GM12878 (cell line): ENCODE measurements at regions not wholly inside any gene's neighbourhood (a gene's known extent, or its start where the extent isn't known, plus 50 kb on each side); places are given as distances from the start of the nearest gene placed in this dataset.

Source experiments
- TF ChIP-seq, protein P1 (sequence below): fragments of 450-650 bp; formaldehyde crosslinking; IDR thresholded peaks from 2 replicates; pipeline ENCODE4 v1.4.0; 2022; ENCODE audit warnings: mild to moderate bottlenecking, moderate library complexity
- TF ChIP-seq, protein P2 (sequence below): fragments of 450-650 bp; IDR thresholded peaks from 2 replicates; pipeline ENCODE4 v1.6.1; 2017; ENCODE audit warnings: mild to moderate bottlenecking
- TF ChIP-seq, protein P3 (sequence below): fragments of 450-650 bp; IDR thresholded peaks from 2 replicates; pipeline ENCODE4 v1.6.1; 2016; ENCODE audit warnings: mild to moderate bottlenecking, moderate library complexity, borderline replicate concordance

DNA sequence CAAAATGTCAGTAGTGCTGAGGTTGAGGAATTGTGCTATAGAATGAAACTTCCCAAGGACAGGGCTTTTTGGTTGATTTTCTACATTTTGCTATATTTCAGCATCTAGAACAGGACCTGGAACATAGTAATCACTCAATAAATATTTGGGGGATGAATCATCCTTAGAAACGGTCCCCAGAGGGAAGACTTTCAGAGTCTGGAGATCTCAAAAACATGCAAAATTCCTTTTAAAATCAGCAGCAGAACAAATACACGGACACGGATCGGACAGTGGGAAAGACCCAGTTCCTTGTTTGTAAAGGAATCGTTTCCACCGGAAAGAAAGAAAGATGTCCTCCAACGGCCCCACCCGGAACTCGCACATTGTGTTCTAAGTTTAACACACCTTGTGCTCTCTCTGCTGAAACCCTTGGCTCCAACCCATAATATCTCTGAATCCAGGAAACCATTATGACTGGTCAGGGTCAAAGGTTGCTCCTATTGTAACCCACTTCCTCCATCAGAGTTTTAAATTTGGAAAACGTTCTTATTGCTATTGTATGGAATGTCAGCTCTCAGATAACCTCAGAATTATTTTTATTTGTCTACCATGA is 617.2 kb downstream of the MED13L start (continued):
- TF ChIP-seq, protein P1, sequence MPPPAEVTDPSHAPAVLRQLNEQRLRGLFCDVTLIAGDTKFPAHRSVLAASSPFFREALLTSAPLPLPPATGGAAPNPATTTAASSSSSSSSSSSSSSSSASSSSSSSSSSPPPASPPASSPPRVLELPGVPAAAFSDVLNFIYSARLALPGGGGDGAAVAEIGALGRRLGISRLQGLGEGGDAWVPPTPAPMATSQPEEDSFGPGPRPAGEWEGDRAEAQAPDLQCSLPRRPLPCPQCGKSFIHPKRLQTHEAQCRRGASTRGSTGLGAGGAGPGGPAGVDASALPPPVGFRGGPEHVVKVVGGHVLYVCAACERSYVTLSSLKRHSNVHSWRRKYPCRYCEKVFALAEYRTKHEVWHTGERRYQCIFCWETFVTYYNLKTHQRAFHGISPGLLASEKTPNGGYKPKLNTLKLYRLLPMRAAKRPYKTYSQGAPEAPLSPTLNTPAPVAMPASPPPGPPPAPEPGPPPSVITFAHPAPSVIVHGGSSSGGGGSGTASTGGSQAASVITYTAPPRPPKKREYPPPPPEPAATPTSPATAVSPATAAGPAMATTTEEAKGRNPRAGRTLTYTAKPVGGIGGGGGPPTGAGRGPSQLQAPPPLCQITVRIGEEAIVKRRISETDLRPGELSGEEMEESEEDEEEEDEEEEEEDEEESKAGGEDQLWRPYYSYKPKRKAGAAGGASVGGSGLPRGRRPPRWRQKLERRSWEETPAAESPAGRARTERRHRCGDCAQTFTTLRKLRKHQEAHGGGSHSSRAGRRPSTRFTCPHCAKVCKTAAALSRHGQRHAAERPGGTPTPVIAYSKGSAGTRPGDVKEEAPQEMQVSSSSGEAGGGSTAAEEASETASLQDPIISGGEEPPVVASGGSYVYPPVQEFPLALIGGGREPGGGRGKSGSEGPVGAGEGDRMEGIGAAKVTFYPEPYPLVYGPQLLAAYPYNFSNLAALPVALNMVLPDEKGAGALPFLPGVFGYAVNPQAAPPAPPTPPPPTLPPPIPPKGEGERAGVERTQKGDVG, result no peak
- TF ChIP-seq, protein P2, sequence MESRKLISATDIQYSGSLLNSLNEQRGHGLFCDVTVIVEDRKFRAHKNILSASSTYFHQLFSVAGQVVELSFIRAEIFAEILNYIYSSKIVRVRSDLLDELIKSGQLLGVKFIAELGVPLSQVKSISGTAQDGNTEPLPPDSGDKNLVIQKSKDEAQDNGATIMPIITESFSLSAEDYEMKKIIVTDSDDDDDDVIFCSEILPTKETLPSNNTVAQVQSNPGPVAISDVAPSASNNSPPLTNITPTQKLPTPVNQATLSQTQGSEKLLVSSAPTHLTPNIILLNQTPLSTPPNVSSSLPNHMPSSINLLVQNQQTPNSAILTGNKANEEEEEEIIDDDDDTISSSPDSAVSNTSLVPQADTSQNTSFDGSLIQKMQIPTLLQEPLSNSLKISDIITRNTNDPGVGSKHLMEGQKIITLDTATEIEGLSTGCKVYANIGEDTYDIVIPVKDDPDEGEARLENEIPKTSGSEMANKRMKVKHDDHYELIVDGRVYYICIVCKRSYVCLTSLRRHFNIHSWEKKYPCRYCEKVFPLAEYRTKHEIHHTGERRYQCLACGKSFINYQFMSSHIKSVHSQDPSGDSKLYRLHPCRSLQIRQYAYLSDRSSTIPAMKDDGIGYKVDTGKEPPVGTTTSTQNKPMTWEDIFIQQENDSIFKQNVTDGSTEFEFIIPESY, result no peak
- TF ChIP-seq, protein P3, sequence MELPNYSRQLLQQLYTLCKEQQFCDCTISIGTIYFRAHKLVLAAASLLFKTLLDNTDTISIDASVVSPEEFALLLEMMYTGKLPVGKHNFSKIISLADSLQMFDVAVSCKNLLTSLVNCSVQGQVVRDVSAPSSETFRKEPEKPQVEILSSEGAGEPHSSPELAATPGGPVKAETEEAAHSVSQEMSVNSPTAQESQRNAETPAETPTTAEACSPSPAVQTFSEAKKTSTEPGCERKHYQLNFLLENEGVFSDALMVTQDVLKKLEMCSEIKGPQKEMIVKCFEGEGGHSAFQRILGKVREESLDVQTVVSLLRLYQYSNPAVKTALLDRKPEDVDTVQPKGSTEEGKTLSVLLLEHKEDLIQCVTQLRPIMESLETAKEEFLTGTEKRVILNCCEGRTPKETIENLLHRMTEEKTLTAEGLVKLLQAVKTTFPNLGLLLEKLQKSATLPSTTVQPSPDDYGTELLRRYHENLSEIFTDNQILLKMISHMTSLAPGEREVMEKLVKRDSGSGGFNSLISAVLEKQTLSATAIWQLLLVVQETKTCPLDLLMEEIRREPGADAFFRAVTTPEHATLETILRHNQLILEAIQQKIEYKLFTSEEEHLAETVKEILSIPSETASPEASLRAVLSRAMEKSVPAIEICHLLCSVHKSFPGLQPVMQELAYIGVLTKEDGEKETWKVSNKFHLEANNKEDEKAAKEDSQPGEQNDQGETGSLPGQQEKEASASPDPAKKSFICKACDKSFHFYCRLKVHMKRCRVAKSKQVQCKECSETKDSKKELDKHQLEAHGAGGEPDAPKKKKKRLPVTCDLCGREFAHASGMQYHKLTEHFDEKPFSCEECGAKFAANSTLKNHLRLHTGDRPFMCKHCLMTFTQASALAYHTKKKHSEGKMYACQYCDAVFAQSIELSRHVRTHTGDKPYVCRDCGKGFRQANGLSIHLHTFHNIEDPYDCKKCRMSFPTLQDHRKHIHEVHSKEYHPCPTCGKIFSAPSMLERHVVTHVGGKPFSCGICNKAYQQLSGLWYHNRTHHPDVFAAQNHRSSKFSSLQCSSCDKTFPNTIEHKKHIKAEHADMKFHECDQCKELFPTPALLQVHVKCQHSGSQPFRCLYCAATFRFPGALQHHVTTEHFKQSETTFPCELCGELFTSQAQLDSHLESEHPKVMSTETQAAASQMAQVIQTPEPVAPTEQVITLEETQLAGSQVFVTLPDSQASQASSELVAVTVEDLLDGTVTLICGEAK, result no peak
- TF ChIP-seq, all 136 proteins: peak for 0
